NCI-H1694 (cell line): ENCODE measurements at regions not wholly inside any gene's neighbourhood (a gene's known extent, or its start where the extent isn't known, plus 50 kb on each side); places are given as distances from the start of the nearest gene placed in this dataset.

Experiments used
- DNase-seq: peaks from one replicate; lab custom pipeline; 2025; lab: John Stamatoyannopoulos, UW

DNA sequence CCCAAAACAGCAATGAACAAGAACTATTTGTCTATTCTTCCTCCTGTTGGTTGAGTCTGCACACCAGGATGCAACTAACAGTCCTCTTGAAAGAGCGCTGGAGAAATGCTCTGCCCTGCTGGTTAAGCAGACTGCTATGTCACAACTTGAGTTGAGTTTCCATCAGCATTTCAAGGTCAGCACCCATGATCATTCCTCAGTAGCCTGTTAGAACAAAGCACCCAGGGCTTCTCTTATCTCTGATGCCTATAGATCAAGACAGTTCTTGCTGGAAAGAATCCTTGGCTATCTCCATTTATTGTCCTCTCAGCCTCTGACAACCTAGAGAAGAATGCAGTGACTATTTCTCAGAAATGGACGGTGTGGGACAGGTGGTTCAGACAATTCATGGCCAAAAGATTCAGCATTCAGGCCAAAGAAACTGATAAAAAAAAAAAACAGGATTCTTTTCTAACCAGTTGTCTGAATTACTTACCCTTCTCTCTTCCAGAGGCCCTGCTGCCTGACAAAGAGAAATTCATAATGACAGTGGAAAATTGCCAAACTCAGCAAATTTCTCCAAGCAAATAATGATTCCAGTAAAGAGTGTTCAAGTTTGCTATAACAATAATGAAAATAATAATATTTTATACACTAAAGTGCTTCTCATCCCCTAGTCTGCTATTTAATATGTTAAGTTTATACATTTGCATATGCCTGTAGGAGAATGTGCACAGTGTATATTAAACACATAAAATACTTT is 306.7 kb downstream of the EMP1 start:
- no peak for DNase-seq

GRCh38 chr12:13499008-13499407 is 302.5 kb downstream of the EMP1 start:
- no peak for DNase-seq

DNA sequence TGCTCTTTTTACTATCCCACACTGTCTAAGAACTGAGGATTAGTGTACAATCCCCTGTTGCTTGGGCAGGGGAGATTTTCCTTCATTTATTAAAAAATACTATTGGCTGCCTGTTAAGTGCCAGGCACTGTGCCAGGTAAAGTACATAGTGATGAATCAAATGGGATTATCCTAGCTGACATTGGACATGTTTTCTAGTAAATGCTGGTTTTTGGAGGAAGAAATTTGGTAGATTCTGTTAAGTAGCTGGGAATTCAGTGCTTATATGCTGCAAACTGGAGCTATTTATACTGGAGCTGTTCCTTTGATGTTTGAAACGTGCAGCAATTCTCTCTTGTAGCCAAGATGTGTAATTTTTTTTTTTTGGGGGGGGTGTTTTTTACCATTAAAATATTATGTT is 299.6 kb downstream of the EMP1 start:
- DNase-seq: no peak

- DNase-seq: no peak
Observed at GRCh38 chr12:13489246-13489645, 292.7 kb downstream of the EMP1 start.

DNA sequence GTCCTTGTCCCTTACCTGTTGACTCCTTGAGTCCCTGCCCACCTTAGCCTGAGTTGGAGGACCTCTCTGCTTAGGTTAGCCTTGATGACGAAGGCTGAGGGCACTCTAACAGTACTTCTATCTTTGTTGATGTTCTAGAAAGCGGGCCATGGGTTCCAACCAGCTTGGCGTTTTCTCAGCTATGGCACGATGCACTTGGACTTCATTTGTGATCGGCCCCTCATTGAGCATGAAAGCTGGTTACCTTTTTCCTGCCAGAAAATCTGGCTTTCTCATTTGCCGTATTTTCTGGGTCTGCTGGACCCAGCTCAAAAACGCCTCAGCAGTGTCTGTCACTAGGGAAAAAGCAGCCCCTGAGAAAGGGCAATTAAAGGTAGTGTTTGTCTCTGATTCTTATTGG is 290.8 kb downstream of the EMP1 start:
- no peak for DNase-seq

- DNase-seq: no peak
Observed at GRCh38 chr12:13486794-13487193, 290.3 kb downstream of the EMP1 start.

DNA sequence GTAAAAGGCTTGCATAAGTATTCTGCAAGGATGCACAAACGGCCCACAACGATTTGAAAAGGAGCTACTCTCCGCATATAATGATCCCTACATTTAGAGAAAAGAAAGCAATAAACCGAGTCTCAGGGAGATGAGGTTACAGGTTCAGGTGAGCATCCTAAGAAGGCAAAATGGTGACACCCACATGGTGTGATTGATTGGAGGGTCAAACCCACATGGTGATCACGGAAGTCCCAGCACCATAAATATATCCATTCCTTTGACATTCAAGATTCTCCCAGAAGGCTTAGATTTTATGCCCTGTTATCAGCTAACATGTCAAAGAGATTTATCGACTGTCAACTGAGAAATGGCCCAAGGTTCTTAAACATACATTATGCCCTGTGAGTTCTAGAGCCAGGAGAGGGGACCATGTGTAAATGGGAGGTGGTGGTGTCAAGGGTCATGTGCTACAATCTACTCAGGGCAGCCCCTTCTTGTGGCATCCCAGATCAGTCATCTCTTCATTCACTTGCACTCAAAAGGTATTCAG is 282.2 kb downstream of the EMP1 start:
- DNase-seq: no peak

- no peak for DNase-seq
Observed at GRCh38 chr12:13474381-13474780, 277.9 kb downstream of the EMP1 start.

DNA sequence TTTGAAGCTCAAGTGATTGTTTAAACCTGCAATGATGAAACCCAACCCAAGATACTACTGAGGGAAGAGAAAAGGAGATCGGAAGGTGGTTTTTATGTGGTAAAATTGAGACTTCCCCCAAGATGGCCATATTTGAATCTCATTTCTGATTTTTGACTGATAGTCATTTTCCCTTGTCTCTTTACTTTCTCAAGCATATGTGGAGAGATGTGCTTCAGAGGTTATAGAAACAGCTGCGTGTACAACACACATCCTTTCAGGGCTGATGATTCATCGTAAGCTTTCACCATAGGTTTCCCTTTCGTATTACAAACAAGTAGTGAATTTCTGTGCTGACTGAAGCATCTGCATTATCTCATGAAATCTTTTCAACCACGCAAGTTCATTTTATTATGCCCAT is 276.2 kb downstream of the EMP1 start:
- DNase-seq: no peak

- no peak for DNase-seq
Observed at GRCh38 chr12:13471471-13471870, 274.9 kb downstream of the EMP1 start.

DNA sequence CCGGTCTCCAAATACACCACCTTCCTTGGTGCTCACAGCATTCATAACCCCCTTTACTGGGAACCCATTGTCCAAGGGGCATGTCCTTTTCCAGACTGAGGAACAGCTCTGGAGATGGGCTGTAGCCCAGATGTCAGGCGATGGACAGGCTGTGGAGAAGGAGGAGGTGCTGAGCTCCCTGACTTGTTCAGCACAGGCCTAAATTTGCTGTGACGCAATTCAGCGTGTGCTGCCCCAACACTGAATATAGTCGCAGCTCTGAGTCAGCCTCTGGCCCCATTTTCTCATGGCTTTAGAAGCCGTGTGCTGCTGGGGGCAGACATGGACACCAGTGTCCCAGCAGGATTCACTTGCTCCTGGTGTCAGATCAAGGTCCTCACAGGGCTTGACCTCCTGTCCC is 269.1 kb downstream of the EMP1 start:
- DNase-seq: no peak

DNA sequence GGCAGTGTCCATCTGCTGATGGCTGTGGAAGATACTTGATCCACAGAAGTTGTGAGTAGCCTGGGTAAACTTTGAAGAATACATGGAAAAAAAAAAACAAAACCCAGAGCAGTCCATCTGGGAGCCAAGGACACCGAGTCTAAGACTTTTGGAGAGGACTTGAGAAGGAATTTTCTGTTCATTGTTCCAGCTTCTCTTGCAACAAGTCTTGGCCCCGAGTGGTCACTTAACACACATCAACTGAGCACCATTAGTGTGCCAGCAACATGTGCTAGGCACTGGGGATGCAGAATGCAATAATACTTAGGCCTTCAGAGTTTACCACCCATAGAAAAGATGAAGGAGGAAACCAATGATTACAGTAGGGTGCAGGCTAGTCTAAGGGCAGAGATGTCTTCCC is 266.7 kb downstream of the EMP1 start:
- no peak for DNase-seq

DNA sequence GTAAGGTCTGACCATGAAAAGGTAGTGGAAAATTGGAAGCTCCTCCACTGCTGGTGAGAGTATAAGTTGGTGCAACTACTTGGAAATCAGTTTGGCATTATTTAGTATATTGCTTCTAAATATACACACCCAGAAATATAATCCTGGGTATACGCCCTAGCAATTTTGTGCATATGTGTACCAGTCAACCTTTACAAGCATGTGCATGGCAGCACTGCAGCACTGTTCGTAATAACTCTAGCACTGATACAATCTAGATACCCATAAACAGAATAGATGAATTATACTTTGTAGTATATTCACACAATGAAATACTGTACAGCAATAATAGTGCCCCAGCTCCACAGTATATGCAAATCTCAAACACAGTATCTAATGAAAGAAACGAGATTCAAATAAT is 265.9 kb downstream of the EMP1 start:
- no peak for DNase-seq

- no peak for DNase-seq
Observed at GRCh38 chr12:13455778-13456144, 259.2 kb downstream of the EMP1 start.

- DNase-seq: no peak
Observed at GRCh38 chr12:13454991-13455777, 258.7 kb downstream of the EMP1 start.

GRCh38 chr12:13452955-13453570 is 256.5 kb downstream of the EMP1 start:
- no peak for DNase-seq

GRCh38 chr12:13451776-13452175 is 255.2 kb downstream of the EMP1 start:
- no peak for DNase-seq

DNA sequence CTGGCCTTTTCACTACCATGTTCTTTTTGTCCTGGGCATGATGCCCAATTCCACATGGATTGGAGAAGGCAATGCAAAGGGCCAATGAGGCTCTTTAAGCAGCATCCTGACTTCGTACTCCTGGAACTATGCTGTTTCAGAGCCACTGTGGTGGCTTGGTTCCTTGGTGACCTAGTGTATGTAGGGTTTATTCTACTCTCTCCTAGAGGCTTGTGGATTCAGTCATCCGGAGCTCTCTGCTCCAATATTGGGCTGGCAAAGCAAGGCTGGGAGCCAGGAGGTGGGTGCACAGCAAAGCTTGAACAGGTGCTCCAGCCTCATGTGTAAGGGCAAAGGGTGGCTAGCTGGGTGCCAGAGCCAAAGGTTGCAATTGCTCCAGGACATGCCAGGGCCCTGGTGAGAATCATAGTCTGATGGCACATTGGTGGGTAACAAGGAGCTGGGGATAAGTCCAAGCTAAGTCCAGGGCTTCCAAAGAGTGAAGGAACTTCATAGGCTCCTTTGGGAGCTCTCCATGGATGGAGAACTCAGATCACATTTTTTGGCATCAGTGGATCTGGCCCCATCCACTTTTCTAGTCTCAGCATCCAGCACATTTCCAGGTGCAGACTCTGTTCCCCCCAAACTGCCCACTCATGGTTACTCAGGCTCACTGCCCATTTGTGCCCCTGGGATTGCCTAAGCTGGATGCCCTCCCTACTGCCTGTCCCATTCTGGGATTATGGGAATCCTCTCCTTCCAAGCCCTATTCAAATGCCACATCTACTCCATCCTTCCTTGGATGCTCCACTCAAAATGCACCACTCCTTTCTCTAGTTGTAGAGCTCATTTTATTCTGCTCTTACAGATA is 253.9 kb downstream of the EMP1 start:
- no peak for DNase-seq

GRCh38 chr12:13444076-13444475 is 247.6 kb downstream of the EMP1 start:
- DNase-seq: no peak

DNA sequence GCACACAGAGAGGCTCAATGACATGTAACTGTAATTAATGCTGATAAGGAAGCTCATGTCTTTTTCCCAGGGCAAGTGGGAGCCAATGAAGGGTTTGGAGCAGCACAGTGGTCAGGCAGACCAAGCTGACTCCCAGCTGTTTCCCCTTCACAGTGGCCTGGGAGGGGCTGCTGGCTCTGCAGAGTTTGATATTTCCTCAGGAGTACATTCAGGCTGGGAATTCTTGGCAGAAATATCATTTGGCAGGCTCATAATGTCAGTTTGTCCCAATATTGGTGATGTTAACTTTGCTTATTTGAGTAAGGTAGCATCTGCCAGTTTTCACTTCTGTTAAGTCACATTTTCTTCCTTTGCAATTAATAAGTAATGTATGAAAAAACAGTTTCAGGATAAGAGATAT is 247.0 kb downstream of the EMP1 start:
- DNase-seq: no peak

DNA sequence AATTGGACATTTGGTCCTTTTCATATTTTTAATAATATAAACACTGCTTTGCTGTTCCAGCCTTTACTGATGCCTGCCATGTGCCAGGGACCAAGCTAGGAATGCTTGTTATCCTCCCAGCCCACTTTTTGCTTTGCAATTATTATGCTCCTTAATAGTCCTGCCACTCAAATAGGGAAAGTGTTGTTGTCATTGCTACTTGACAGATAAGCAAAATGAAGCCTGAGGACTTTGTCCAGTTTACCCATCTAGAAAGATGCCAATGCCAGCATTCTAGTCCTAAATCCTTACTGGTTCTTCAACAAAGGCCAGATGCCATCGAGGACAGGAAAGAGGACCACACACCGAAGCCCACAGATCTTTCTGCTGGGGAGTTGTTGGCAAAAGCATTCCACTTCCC is 246.5 kb downstream of the EMP1 start:
- DNase-seq: no peak

DNA sequence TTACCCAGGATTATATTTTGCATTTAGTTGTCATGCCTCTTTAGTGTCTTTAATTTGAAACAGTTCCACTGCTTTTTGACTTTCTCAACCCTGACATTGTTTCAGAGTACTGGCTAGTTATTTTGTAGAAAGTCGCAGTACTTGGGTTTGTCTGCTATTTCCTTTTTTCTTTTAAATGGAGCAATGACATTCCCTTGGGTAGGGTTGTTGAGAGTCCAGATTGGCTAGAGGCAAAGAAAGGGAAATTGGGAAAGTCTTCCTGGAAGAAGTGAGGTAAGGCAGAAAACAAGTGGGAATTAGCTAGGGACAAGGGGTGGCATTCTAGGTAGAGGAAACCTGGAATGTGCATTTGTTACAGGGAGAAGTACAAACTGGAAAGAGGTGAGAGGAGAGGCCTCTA is 245.9 kb downstream of the EMP1 start:
- DNase-seq: no peak
